KBM-7 (cell line): ENCODE measurements at regions not wholly inside any gene's neighbourhood (a gene's known extent, or its start where the extent isn't known, plus 50 kb on each side); places are given as distances from the start of the nearest gene placed in this dataset.
"Not testable (repeated sequence)": the region's sequence is repeated elsewhere in the genome, so short reads cannot be mapped to it uniquely, and the experiment has no call there.

Experiments used
- DNase-seq: peaks from one replicate; pipeline ENCODE4 v3.0.0-alpha.2; 2015
- in situ Hi-C: fragments of 300-500 bp; cut with MboI; formaldehyde crosslinking; loops from 2 replicates; pipeline ENCODE4 v1.14.3; 2020; ENCODE audit warnings: low sequenced_read_pairs, low pct_unique_long_range_greater_than_20kb, mixed read lengths

- in situ Hi-C loops: no loop called here
Observed at GRCh38 chr14:50031602-50032313, 84.6 kb downstream of the VCPKMT start.

DNA sequence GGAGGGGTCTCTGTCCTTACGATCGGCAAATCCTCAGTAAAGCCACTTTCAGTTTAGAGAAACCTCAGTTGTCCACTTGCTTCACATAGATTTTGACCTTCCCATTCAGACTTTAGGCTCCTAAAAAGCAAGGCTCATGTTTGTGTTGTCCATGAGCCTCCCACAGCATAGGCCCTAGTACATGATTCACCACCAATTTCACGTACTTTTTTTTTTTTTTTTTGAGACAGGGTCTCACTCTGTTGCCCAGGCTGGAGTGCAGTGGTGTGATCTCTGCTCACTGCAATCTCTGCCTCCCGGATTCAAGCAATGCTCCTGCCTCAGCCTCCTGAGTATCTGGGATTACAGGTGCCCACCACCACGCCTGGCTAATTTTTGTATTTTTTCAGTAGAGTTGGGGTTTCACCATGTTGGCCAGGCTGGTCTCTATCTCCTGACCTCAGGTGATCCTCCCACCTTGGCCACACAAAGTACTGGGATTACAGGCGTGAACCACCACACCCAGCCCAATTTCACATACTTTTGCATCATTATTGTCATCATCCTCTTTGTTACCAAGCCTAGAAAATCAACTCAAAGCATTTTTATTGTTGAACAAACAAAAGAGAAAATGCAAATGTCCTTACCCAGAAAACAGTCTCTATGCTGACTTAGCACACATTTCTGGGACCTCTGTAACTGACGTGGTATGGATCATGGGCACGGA is 83.8 kb downstream of the VCPKMT start:
- DNase-seq, in situ Hi-C loops: not testable (repeated sequence)

More at GRCh38 chr14:50031602-50032313, 84.6 kb downstream of the VCPKMT start:
- no peak for DNase-seq

- no peak for DNase-seq
- in situ Hi-C loops: no loop called here
Observed at GRCh38 chr14:50035214-50035613, 81.2 kb downstream of the VCPKMT start.

DNA sequence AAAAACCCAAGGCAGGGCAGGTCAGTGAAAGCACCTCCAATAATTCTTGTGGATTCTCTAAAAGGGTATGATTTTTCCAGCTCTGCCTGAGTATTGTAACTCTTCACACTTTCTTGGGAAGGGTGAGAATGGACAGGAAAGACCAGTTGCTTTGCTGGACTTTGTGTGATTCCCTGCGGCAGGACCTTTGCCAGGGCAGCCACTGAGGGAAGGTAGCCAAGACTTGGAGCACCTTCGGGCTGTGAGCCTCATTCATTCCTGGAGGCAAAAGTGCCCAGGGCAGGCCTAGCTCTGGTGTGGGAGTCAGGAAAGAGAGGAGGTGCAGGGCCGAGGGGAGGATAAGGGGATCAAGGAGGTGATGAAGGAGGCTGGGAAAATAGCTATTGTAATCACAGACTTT is 80.2 kb downstream of the VCPKMT start:
- DNase-seq: no peak
- in situ Hi-C loops: no loop called here

- in situ Hi-C loops: no loop called here
Observed at GRCh38 chr14:50036637-50037036, 79.7 kb downstream of the VCPKMT start.

DNA sequence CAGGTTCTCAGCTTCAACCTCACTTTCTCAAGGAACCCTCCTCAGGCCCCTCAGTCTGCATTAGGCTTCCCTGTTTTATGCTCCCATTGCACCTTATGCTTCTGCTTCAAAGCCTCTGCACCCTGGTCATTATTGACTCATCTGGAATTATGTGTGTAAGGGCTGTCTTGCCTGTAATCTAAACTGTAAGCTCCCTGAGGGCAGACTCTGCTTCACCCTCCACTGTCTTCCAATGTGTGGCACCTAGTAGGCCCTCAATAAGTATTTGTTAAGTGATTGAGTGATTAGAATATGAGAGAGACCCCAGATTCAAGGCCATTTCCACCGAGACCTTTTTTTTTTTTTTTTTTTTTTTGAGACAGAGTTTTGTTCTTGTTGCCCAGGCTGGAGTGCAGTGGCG is 79.1 kb downstream of the VCPKMT start:
- DNase-seq: no peak
- in situ Hi-C loops: no loop called here

More at GRCh38 chr14:50036637-50037036, 79.7 kb downstream of the VCPKMT start:
- DNase-seq: no peak

- in situ Hi-C loops: no loop called here
- DNase-seq: no peak
Observed at GRCh38 chr14:50037852-50038251, 78.5 kb downstream of the VCPKMT start.

GRCh38 chr14:50038398-50039119 is 77.8 kb downstream of the VCPKMT start:
- DNase-seq: peak; percentile 85
- in situ Hi-C loops: no loop called here

- in situ Hi-C loops: no loop called here
- DNase-seq: no peak
Observed at GRCh38 chr14:50039120-50039517, 77.3 kb downstream of the VCPKMT start.

- DNase-seq: peak; percentile 82
- in situ Hi-C loops: no loop called here
Observed at GRCh38 chr14:50039734-50040400, 76.5 kb downstream of the VCPKMT start.

DNA sequence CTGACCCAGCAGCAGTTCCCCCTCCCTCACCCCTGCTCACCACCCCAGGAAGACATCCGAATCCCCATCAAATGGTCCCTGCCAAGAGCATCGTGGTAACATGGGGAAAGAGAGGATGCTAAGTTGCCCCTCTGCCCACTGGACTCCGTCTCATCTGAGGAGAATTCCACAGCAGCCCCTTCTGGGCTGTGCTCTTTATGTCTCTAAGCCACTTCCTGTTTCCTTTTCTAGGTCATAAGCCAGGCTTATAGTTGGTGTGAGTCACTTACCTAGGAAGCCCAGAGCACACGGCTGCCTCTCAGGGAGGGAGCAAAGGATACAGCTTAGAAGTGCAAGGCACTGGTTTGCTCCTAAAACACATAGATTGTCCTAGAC is 76.0 kb downstream of the VCPKMT start:
- peak; percentile 63 for DNase-seq

DNA sequence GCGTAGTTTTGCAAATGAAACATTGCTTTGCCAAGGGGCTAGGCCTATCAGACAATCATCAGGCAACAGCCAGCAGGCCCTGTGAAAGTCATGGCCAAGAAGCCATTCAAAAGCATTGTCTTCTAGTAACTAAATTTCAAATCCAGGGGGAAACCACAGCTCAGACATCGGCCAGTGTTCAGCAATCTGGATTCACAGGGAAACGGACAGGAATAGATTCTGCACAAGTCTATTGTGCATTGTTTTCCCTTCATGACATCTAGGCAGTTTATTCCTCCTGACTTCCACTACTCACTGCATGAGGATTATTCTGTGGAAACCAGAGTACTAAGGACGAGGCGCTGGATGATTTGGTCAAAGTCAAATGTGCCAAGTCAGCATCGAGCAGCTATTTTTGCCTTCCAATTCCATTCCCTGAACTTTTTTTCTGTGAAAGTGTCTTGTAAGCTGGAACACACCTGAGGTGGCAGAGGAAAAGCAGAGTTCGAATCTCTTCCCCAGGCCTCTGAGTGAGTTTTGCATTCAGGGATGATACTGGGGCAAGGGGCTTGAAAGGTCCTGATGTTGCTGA is 75.4 kb downstream of the VCPKMT start:
- in situ Hi-C loops: no loop called here

More for the DNA sequence above, 76.0 kb downstream of the VCPKMT start:
- in situ Hi-C loops: no loop called here

GRCh38 chr14:50041980-50042379 is 74.4 kb downstream of the VCPKMT start:
- DNase-seq: no peak
- in situ Hi-C loops: no loop called here

More for the DNA sequence above, 75.4 kb downstream of the VCPKMT start:
- no peak for DNase-seq

DNA sequence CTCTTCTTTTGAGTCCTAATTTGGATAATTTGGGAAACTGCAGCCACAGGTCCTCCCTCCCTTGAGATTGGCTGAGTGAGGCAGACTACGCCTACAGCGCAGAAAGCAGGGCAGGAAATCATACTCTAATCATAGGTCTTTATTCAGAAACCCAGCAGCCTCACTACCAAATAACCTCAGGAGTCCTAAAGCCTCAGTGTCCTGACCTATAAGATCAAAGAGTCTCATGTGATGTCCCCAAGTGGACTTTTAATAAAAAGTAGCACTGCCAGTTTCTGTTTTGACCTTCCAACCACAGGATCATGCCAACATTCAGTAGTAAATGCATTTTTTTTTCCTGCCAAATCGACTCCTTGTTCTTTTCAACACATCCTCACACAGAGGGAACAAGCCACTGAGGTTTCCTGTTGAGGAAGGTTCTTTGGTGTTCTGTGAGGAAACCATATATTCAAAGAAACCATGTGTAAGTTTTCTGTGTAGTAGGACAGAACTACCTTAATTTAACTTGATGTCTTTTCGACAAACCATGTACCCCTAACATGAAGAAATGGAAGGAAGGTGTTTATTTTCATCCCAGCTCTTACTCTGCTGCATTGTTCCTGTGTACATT is 72.2 kb downstream of the VCPKMT start:
- peak; percentile 38 for DNase-seq
- in situ Hi-C loops: no loop called here

GRCh38 chr14:50045039-50045711 is 71.2 kb downstream of the VCPKMT start:
- in situ Hi-C loops: no loop called here
- peak; percentile 86 for DNase-seq

DNA sequence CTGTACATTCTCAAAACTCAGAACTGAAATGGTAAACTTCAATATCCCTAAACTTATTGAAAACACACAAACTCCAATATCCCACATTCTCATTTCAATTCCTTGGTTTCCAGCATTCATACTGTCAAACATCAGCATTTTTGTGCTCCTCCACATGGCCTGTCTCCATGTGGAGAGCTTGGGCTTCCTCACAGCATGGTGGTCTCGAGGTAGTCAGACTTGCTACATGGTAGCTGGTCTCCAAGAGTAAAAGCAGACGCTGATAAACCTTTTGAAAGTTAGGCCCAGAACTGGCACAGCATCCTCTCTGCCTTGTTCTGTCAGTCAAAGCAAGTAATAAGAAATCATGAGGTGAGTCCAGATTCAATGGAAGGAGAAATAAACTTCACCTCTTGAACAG is 70.5 kb downstream of the VCPKMT start:
- in situ Hi-C loops: no loop called here
- no peak for DNase-seq

DNA sequence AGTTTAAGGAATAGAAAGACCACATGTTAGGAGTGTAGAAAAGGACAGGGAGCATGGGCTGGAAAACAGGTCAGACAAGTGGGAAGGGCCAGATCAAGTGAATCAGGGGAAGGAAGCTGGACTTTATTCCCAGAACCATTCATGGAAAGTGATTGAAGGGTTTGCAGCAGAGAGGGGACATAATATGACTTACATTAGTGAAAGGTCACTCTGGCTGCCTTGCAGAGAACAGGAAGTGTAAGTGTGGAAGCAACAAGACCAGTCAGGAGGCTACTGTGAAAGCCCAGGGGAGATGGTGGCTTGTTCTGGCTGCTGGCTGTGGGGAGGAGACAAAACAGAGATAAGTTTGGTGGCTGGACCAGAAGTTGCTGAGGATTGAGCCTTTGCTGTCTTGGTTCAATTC is 69.1 kb downstream of the VCPKMT start:
- in situ Hi-C loops: no loop called here
- DNase-seq: no peak

GRCh38 chr14:50049093-50049492 is 67.3 kb downstream of the VCPKMT start:
- DNase-seq: no peak
- in situ Hi-C loops: no loop called here
